GM12878 (cell line): ENCODE measurements at regions not wholly inside any gene's neighbourhood (a gene's known extent, or its start where the extent isn't known, plus 50 kb on each side); places are given as distances from the start of the nearest gene placed in this dataset.

Source experiments
- BHLHE40 ChIP-seq, 2 experiments: fragments of 450-650 bp in 1 of 2; IDR thresholded peaks; 2 replicates each; pipeline ENCODE4 v1.6.1; 2011 to 2017; ENCODE audit warnings: low read depth in 2 of 2, borderline replicate concordance in 1 of 2, improper control_type of control experiment in 1 of 2, low read length in 1 of 2, mild to moderate bottlenecking in 1 of 2
- EP300 ChIP-seq, 2 experiments: fragments of 150-350 bp in 1 of 2; IDR thresholded peaks; 2 replicates each; pipeline ENCODE4 v1.6.1; 2011 to 2012; ENCODE audit warnings: low read depth in 2 of 2, low read length in 2 of 2, borderline replicate concordance in 1 of 2, improper control_type of control experiment in 1 of 2, inconsistent platforms in 1 of 2; ENCODE audit not compliant: control insufficient read depth in 1 of 2
- GATAD2B ChIP-seq: fragments of 450-650 bp; conservative IDR thresholded peaks from 2 replicates; pipeline ENCODE4 v1.6.1; 2017; ENCODE audit warnings: low read depth, mild to moderate bottlenecking, moderate library complexity
- NFYB ChIP-seq: IDR thresholded peaks from 2 replicates; pipeline ENCODE4 v1.6.1; 2011; ENCODE audit warnings: low read depth, mild to moderate bottlenecking, low read length, improper control_type of control experiment, moderate library complexity; ENCODE audit not compliant: insufficient read depth
- TARDBP ChIP-seq: IDR thresholded peaks from 2 replicates; pipeline ENCODE4 v1.6.1; 2016; ENCODE audit warnings: borderline replicate concordance
- ZNF217 ChIP-seq: fragments of 450-650 bp; IDR thresholded peaks from 2 replicates; pipeline ENCODE4 v1.6.1; 2017; ENCODE audit warnings: antibody characterized with exemption, mild to moderate bottlenecking
- ZZZ3 ChIP-seq: IDR thresholded peaks from 2 replicates; pipeline ENCODE4 v1.6.1; 2011; ENCODE audit warnings: low read depth; ENCODE audit not compliant: control insufficient read depth, insufficient read length
- TF ChIP-seq, protein P1 (sequence below): IDR thresholded peaks from 2 replicates; pipeline ENCODE4 v1.6.1; 2011; ENCODE audit warnings: mild to moderate bottlenecking, low read depth, low read length, moderate library complexity; ENCODE audit not compliant: insufficient replicate concordance
- TF ChIP-seq, protein P2 (sequence below), 3 experiments: IDR thresholded peaks in 2 of 3; conservative IDR thresholded peaks in 1 of 3; 2 replicates each; pipeline ENCODE4 v1.5.1; 2011; ENCODE audit warnings: low read depth in 3 of 3, low read length in 3 of 3, mild to moderate bottlenecking in 3 of 3, control low read depth in 2 of 3, moderate library complexity in 2 of 3, inconsistent platforms in 1 of 3, mixed read lengths in 1 of 3; ENCODE audit not compliant: control insufficient read depth in 2 of 3, insufficient read depth in 1 of 3; ENCODE audit errors: extremely low read depth in 1 of 3

DNA sequence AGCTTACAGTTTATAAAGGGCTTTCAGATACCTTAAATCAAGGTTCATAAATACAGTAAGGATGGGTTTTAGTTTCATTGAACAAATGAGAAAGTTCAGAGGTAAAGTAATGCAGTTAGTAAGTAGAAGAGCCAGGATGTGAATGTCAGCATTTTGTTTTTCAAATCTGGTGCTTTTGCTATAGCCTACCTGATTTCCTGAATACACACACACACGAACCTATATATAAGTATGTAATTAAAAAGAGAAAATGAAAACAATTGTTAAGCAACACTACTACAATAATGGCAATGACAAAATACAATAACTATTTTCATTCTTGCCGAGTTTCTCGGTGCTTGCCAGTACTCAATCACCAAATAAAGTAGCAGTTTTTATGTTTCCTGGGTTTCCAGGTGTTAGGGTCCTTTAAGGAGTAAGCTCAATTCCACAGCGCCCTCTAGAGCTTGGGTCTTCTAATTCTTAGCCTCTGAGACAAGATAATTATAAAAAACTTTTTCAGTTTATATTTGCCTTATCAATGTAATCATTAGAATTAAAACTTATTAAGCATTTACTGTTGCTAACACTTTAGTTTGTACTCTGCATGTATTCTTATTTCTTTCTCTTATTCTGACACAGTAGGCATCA, 512.9 kb upstream of the ACVR2A start:
- TF ChIP-seq, protein P1, sequence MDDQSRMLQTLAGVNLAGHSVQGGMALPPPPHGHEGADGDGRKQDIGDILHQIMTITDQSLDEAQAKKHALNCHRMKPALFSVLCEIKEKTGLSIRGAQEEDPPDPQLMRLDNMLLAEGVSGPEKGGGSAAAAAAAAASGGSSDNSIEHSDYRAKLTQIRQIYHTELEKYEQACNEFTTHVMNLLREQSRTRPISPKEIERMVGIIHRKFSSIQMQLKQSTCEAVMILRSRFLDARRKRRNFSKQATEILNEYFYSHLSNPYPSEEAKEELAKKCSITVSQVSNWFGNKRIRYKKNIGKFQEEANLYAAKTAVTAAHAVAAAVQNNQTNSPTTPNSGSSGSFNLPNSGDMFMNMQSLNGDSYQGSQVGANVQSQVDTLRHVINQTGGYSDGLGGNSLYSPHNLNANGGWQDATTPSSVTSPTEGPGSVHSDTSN: no peak
- TF ChIP-seq ZZZ3 (no peak), EP300 (IDR thresholded peaks at IDR 0.05; ENCODE audit: borderline replicate concordance in 1 of 2, control insufficient read depth in 1 of 2, low read depth in 2 of 2, low read length in 2 of 2) (no peak), ZNF217 (no peak), NFYB (no peak), TARDBP (no peak), BHLHE40 (IDR thresholded peaks at IDR 0.05; ENCODE audit: borderline replicate concordance in 1 of 2, low read depth in 2 of 2, low read length in 1 of 2) (no peak), GATAD2B (no peak)
- TF ChIP-seq, protein P2, sequence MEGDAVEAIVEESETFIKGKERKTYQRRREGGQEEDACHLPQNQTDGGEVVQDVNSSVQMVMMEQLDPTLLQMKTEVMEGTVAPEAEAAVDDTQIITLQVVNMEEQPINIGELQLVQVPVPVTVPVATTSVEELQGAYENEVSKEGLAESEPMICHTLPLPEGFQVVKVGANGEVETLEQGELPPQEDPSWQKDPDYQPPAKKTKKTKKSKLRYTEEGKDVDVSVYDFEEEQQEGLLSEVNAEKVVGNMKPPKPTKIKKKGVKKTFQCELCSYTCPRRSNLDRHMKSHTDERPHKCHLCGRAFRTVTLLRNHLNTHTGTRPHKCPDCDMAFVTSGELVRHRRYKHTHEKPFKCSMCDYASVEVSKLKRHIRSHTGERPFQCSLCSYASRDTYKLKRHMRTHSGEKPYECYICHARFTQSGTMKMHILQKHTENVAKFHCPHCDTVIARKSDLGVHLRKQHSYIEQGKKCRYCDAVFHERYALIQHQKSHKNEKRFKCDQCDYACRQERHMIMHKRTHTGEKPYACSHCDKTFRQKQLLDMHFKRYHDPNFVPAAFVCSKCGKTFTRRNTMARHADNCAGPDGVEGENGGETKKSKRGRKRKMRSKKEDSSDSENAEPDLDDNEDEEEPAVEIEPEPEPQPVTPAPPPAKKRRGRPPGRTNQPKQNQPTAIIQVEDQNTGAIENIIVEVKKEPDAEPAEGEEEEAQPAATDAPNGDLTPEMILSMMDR (IDR thresholded peaks at IDR 0.05 in 2 of 3, conservative IDR thresholded peaks at IDR 0.05 in 1 of 3; ENCODE audit: control insufficient read depth in 2 of 3, extremely low read depth in 1 of 3, insufficient read depth in 1 of 3, low read depth in 3 of 3, low read length in 3 of 3): peak; percentile 40 to 61 (median 58); a peak in 5 of 6 replicates
